HCT116 (cell line): ENCODE measurements at regions not wholly inside any gene's neighbourhood (a gene's known extent, or its start where the extent isn't known, plus 50 kb on each side); places are given as distances from the start of the nearest gene placed in this dataset.

ENCODE experiments used
- ATAC-seq: fragments of 200-7000 bp; cut with Tn5 transposase; 2 replicates; pipeline ENCODE4 v1.9.1; 2020; ENCODE audit warnings: mild to moderate bottlenecking, moderate library complexity
- BruUV-seq: library from RNA; stranded (reverse); fragments of 400-500 nt; replicated peaks from 2 replicates; lab custom pipeline; 2021; lab: Mats Ljungman, UMichigan
- CTCF ChIA-PET: fragments of 300-600 bp; sonication (Branson Sonifier 250); formaldehyde crosslinking; loops from one replicate; lab custom pipeline; 2021; ENCODE audit warnings: antibody characterized with exemption; lab: Charles Lee
- POLR2A ChIA-PET: fragments of 300-600, 350-600 bp; sonication (Branson Sonifier 250); formaldehyde crosslinking; loops from one replicate; lab custom pipeline; 2021; ENCODE audit warnings: antibody characterized with exemption; lab: Charles Lee
- RAD21 ChIA-PET, 2 experiments: fragments of 300-600 bp; sonication (Branson Sonifier 250); formaldehyde crosslinking; loops; one replicate each; lab custom pipeline; 2023; ENCODE audit warnings: low total read pairs in 2 of 2; ENCODE audit not compliant: uncharacterized antibody in 2 of 2, unreplicated experiment in 2 of 2, low non-redundant PET in 1 of 2; lab: Charles Lee
- DNase-seq: peaks from one replicate; pipeline ENCODE4 v3.0.0-alpha.2; 2010; ENCODE audit warnings: low read depth, low spot score
- H2AFZ ChIP-seq: fragments of 200-600 bp; shearing (Covaris generic), sonication (generic); 2 replicates; pipeline ENCODE4 v1.6.1; 2017; ENCODE audit warnings: low read depth, mixed run types, mixed read lengths, antibody characterized with exemption, low read length; ENCODE audit not compliant: poor library complexity, severe bottlenecking
- H3K27ac ChIP-seq: 2 replicates; pipeline ENCODE4 v1.5.1; 2012; ENCODE audit warnings: low read depth, low read length
- H3K27me3 ChIP-seq: fragments of 200-600 bp; sonication (generic); 2 replicates; pipeline ENCODE4 v1.6.1; 2016; ENCODE audit warnings: mixed run types, low read length, mixed read lengths; ENCODE audit not compliant: insufficient read depth
- H3K36me3 ChIP-seq, 2 experiments: fragments of 200-500 bp in 1 of 2; fragments of 200-600 bp in 1 of 2; sonication (Bioruptor generic) in 1 of 2; sonication (generic) in 1 of 2; 2 replicates each; pipeline versions ENCODE4 v1.5.1 to v1.6.1; 2014 to 2016; ENCODE audit warnings: low read length in 2 of 2, inconsistent platforms in 1 of 2, mixed read lengths in 1 of 2, mixed run types in 1 of 2; ENCODE audit not compliant: insufficient read depth in 2 of 2, control insufficient read depth in 1 of 2
- H3K4me1 ChIP-seq, 2 experiments: fragments of 200-600 bp in 1 of 2; sonication (generic) in 1 of 2; 2 replicates each; pipeline versions ENCODE4 v1.5.1 to v1.6.1; 2012 to 2017; ENCODE audit warnings: low read length in 2 of 2, inconsistent platforms in 1 of 2, mild to moderate bottlenecking in 1 of 2, mixed read lengths in 1 of 2, mixed run types in 1 of 2, moderate library complexity in 1 of 2; ENCODE audit not compliant: insufficient read depth in 2 of 2, control insufficient read depth in 1 of 2
- H3K4me2 ChIP-seq: fragments of 200-600 bp; sonication (generic); 2 replicates; pipeline ENCODE4 v1.6.1; 2017; ENCODE audit warnings: mixed run types, low read length, mixed read lengths
- H3K4me3 ChIP-seq, 2 experiments: fragments of 200-600 bp in 1 of 2; sonication (generic) in 1 of 2; replicated peaks in 1 of 2; 2 replicates each; pipeline ENCODE4 v1.5.1; 2011 to 2016; ENCODE audit warnings: low read length in 2 of 2, control low read depth in 1 of 2, low read depth in 1 of 2, mild to moderate bottlenecking in 1 of 2, mixed read lengths in 1 of 2, mixed run types in 1 of 2
- H3K79me2 ChIP-seq: fragments of 200-600 bp; sonication (generic); 2 replicates; pipeline ENCODE4 v1.6.1; 2017; ENCODE audit warnings: mild to moderate bottlenecking, mixed run types, low read length, moderate library complexity, mixed read lengths; ENCODE audit not compliant: insufficient read depth
- H3K9ac ChIP-seq: fragments of 200-600 bp; sonication (generic); 2 replicates; pipeline ENCODE4 v1.6.1; 2016; ENCODE audit warnings: low read length, mixed read lengths
- H3K9me2 ChIP-seq: fragments of 200-600 bp; sonication (generic), shearing (Covaris generic); 2 replicates; pipeline ENCODE4 v1.6.1; 2017; ENCODE audit warnings: mixed run types, mild to moderate bottlenecking, moderate library complexity; ENCODE audit not compliant: insufficient read depth
- H3K9me3 ChIP-seq, 2 experiments: fragments of 200-500 bp in 1 of 2; fragments of 200-600 bp in 1 of 2; sonication (Bioruptor generic) in 1 of 2; sonication (generic) in 1 of 2; 2 replicates each; pipeline ENCODE4 v1.6.1; 2014 to 2017; ENCODE audit warnings: low read length in 2 of 2, mixed read lengths in 2 of 2, inconsistent platforms in 1 of 2, low read depth in 1 of 2, mild to moderate bottlenecking in 1 of 2, mixed run types in 1 of 2, moderate library complexity in 1 of 2; ENCODE audit not compliant: control insufficient read depth in 1 of 2, insufficient read depth in 1 of 2
- H4K20me1 ChIP-seq: fragments of 200-600 bp; sonication (generic), shearing (Covaris generic); 2 replicates; pipeline ENCODE4 v1.6.1; 2017; ENCODE audit warnings: mixed run types, mild to moderate bottlenecking, moderate library complexity; ENCODE audit not compliant: insufficient read depth
- ATF3 ChIP-seq: IDR thresholded peaks from 2 replicates; pipeline ENCODE4 v1.6.1; 2012
- CEBPB ChIP-seq: IDR thresholded peaks from 2 replicates; pipeline ENCODE4 v1.6.1; 2012; ENCODE audit warnings: low read depth
- CTCF ChIP-seq, 3 experiments: fragments of 200-600 bp in 1 of 3; sonication (generic) in 1 of 3; IDR thresholded peaks in 2 of 3; conservative IDR thresholded peaks in 1 of 3; 2 replicates each; pipeline ENCODE4 v1.5.1; 2012 to 2017; ENCODE audit warnings: low read depth in 2 of 3, low read length in 2 of 3, antibody characterized with exemption in 1 of 3, borderline replicate concordance in 1 of 3, control low read depth in 1 of 3, mild to moderate bottlenecking in 1 of 3, mixed read lengths in 1 of 3, mixed run types in 1 of 3, moderate library complexity in 1 of 3; ENCODE audit not compliant: insufficient read depth in 1 of 3
- EGR1 ChIP-seq: IDR thresholded peaks from 2 replicates; pipeline ENCODE4 v1.6.1; 2012; ENCODE audit warnings: low read depth
- ELF1 ChIP-seq: IDR thresholded peaks from 2 replicates; pipeline ENCODE4 v1.6.1; 2012; ENCODE audit warnings: low read depth, borderline replicate concordance
- EZH2 ChIP-seq: fragments of 200-600 bp; sonication (generic); IDR thresholded peaks from 2 replicates; pipeline ENCODE4 v1.6.1; 2017; ENCODE audit warnings: antibody characterized with exemption, mixed run types
- FOSL1 ChIP-seq: IDR thresholded peaks from 2 replicates; pipeline ENCODE4 v1.6.1; 2012; ENCODE audit warnings: low read depth
- POLR2A ChIP-seq: IDR thresholded peaks from 2 replicates; pipeline ENCODE4 v1.7.0; 2011; ENCODE audit warnings: borderline replicate concordance; ENCODE audit not compliant: insufficient read depth, insufficient read length; ENCODE audit errors: extremely low read depth
- POLR2AphosphoS5 ChIP-seq: IDR thresholded peaks from 2 replicates; pipeline ENCODE4 v1.6.1; 2011; ENCODE audit warnings: mild to moderate bottlenecking, low read depth, low read length, moderate library complexity
- RAD21 ChIP-seq: IDR thresholded peaks from 2 replicates; pipeline ENCODE4 v1.6.1; 2012; ENCODE audit warnings: low read depth, mild to moderate bottlenecking
- REST ChIP-seq: IDR thresholded peaks from 2 replicates; pipeline ENCODE4 v1.6.1; 2012; ENCODE audit warnings: low read depth
- SP1 ChIP-seq: IDR thresholded peaks from 2 replicates; pipeline ENCODE4 v1.6.1; 2012; ENCODE audit warnings: low read depth
- SRF ChIP-seq: IDR thresholded peaks from 2 replicates; pipeline ENCODE4 v1.6.1; 2012; ENCODE audit warnings: low read depth
- ZBTB33 ChIP-seq: IDR thresholded peaks from 2 replicates; pipeline ENCODE4 v1.6.1; 2011; ENCODE audit warnings: mild to moderate bottlenecking, low read length, moderate library complexity; ENCODE audit not compliant: insufficient replicate concordance; ENCODE audit errors: extremely low read depth
- ZNF274 ChIP-seq: fragments of 200-500 bp; sonication (Bioruptor generic); IDR thresholded peaks from 2 replicates; pipeline ENCODE4 v1.6.1; 2014; ENCODE audit warnings: mild to moderate bottlenecking, low read depth, low read length, inconsistent platforms
- intact Hi-C: fragments of 100-400 bp; cut with micrococcal nuclease; formaldehyde crosslinking; loops from 2 replicates; pipeline ENCODE4 v1.10.0; 2022

GRCh38 chr15:31503256-31503655, 176.6 kb downstream of the KLF13 start:
- no peaks in the 10 kb centered on the region for H3K9me2 ChIP-seq
- DNase-seq, result no peak
- ChIA-PET RAD21 (no interaction called here), POLR2A (no interaction called here), CTCF (no interaction called here)
- no peaks in the 10 kb centered on the region for H3K27me3 ChIP-seq
- no peaks in the 10 kb centered on the region for H4K20me1 ChIP-seq
- no peak overlapping the region for H3K4me2 ChIP-seq
- H3K79me2 ChIP-seq, result no peaks in the 10 kb centered on the region
- BruUV-seq, result no TSS peak
- no peak overlapping the region for H3K9ac ChIP-seq
- H3K4me1 ChIP-seq, result no peaks in the 10 kb centered on the region
- no peak for ATAC-seq
- no peaks in the 10 kb centered on the region for H3K9me3 ChIP-seq
- no peaks in the 10 kb centered on the region for H3K36me3 ChIP-seq
- TF ChIP-seq SP1 (no peak), ZBTB33 (no peak), ATF3 (no peak), REST (no peak), SRF (no peak), ZNF274 (no peak), FOSL1 (no peak), CTCF (IDR thresholded peaks at IDR 0.05 in 2 of 3, conservative IDR thresholded peaks at IDR 0.05 in 1 of 3; ENCODE audit: borderline replicate concordance in 1 of 3, insufficient read depth in 1 of 3, low read depth in 2 of 3, low read length in 2 of 3) (no peak), ELF1 (no peak), CEBPB (no peak), POLR2A (no peak), RAD21 (no peak), EZH2 (no peak), POLR2AphosphoS5 (no peak), EGR1 (no peak)
- H2AFZ ChIP-seq, result no peak overlapping the region
- H3K27ac ChIP-seq, result no peak overlapping the region
- no peak overlapping the region for H3K4me3 ChIP-seq
- intact Hi-C loops, result no loop called here
